GM23338 (cell line): ENCODE measurements at regions not wholly inside any gene's neighbourhood (a gene's known extent, or its start where the extent isn't known, plus 50 kb on each side); places are given as distances from the start of the nearest gene placed in this dataset.

Source experiments
- ATAC-seq: fragments of 200-7000 bp; cut with Tn5 transposase; 3 replicates; pipeline ENCODE4 v1.9.1; 2020
- DNase-seq: peaks from one replicate; pipeline ENCODE4 v3.0.0-alpha.2; 2015; ENCODE audit warnings: low spot score
- H2AFZ ChIP-seq: fragments of 200-600 bp; sonication (generic); 2 replicates; pipeline ENCODE4 v1.8.0; 2016; ENCODE audit warnings: antibody characterized with exemption, mild to moderate bottlenecking, moderate library complexity
- H3F3A ChIP-seq: fragments of 200-600 bp; sonication (generic); replicated peaks from 2 replicates; pipeline ENCODE4 v1.8.0; 2017; ENCODE audit warnings: antibody characterized with exemption, mixed run types, low read depth
- H3K27ac ChIP-seq: fragments of 200-600 bp; sonication (generic); 2 replicates; pipeline ENCODE4 v1.6.1; 2016; ENCODE audit warnings: low read depth
- H3K27me3 ChIP-seq: fragments of 200-600 bp; sonication (generic); 2 replicates; pipeline ENCODE4 v1.8.0; 2016; ENCODE audit warnings: mild to moderate bottlenecking, mixed run types, moderate library complexity; ENCODE audit not compliant: insufficient read depth
- H3K36me3 ChIP-seq: fragments of 200-600 bp; sonication (generic); 2 replicates; pipeline ENCODE4 v1.8.0; 2016; ENCODE audit warnings: mild to moderate bottlenecking; ENCODE audit not compliant: insufficient read depth
- H3K4me1 ChIP-seq: fragments of 200-600 bp; sonication (generic); 2 replicates; pipeline ENCODE4 v1.8.0; 2016; ENCODE audit warnings: mild to moderate bottlenecking, moderate library complexity; ENCODE audit not compliant: insufficient read depth
- H3K4me2 ChIP-seq: fragments of 200-600 bp; sonication (generic); 2 replicates; pipeline ENCODE4 v1.7.1; 2017; ENCODE audit warnings: mixed run types
- H3K4me3 ChIP-seq: fragments of 200-600 bp; sonication (generic); 2 replicates; pipeline ENCODE4 v1.6.1; 2016; ENCODE audit warnings: mixed run types
- H3K79me2 ChIP-seq: fragments of 200-600 bp; sonication (generic); replicated peaks from 2 replicates; pipeline ENCODE4 v1.8.0; 2017; ENCODE audit warnings: mild to moderate bottlenecking; ENCODE audit not compliant: insufficient read depth
- H3K9me2 ChIP-seq: fragments of 200-600 bp; sonication (generic); 2 replicates; pipeline ENCODE4 v1.8.0; 2017; ENCODE audit not compliant: insufficient read depth
- H4K20me1 ChIP-seq: fragments of 200-600 bp; sonication (generic); replicated peaks from 2 replicates; pipeline ENCODE4 v1.8.0; 2017; ENCODE audit warnings: mild to moderate bottlenecking; ENCODE audit not compliant: insufficient read depth
- H3K27ac Mint-ChIP-seq: 2 replicates; pipeline ENCODE4 v1.8.0; 2020; ENCODE audit warnings: inconsistent platforms, mild to moderate bottlenecking, moderate library complexity, mixed read lengths
- H3K27me3 Mint-ChIP-seq: 3 replicates; pipeline ENCODE4 v1.8.0; 2022; ENCODE audit warnings: low read depth, mild to moderate bottlenecking, moderate library complexity, mixed read lengths, inconsistent platforms; ENCODE audit not compliant: insufficient read depth, poor library complexity
- H3K36me3 Mint-ChIP-seq: 3 replicates; pipeline ENCODE4 v1.8.0; 2021; ENCODE audit warnings: low read depth, mild to moderate bottlenecking, inconsistent platforms, moderate library complexity, mixed read lengths
- H3K4me1 Mint-ChIP-seq: 3 replicates; pipeline ENCODE4 v1.8.0; 2020; ENCODE audit warnings: mild to moderate bottlenecking, inconsistent platforms, mixed read lengths
- H3K4me3 Mint-ChIP-seq: 3 replicates; pipeline ENCODE4 v1.8.0; 2021; ENCODE audit warnings: moderate library complexity, mild to moderate bottlenecking, inconsistent platforms, mixed read lengths
- H3K9me3 Mint-ChIP-seq: 3 replicates; pipeline ENCODE4 v1.8.0; 2020; ENCODE audit warnings: moderate library complexity, mild to moderate bottlenecking, inconsistent platforms, mixed read lengths
- CREB1 ChIP-seq: fragments of 250-450 bp; sonication (Bioruptor Pico); IDR thresholded peaks from 2 replicates; pipeline ENCODE4 v1.5.0; 2020; ENCODE audit warnings: low read depth, mild to moderate bottlenecking, moderate library complexity
- ETS1 ChIP-seq: IDR thresholded peaks from 2 replicates; pipeline ENCODE4 v1.6.1; 2016; ENCODE audit warnings: antibody characterized with exemption
- EZH2 ChIP-seq: fragments of 200-600 bp; sonication (generic); IDR thresholded peaks from one replicate; pipeline ENCODE4 v1.8.0; 2017; ENCODE audit warnings: antibody characterized with exemption, mild to moderate bottlenecking, low read depth; ENCODE audit not compliant: unreplicated experiment
- EZH2phosphoT487 ChIP-seq: fragments of 200-600 bp; sonication (generic); IDR thresholded peaks from one replicate; pipeline ENCODE4 v1.8.1; 2018; ENCODE audit warnings: antibody characterized with exemption; ENCODE audit not compliant: unreplicated experiment
- JUNB ChIP-seq: IDR thresholded peaks from one replicate; pipeline ENCODE4 v1.6.1; 2016; ENCODE audit warnings: antibody characterized with exemption; ENCODE audit not compliant: unreplicated experiment
- NANOG ChIP-seq: IDR thresholded peaks from 2 replicates; pipeline ENCODE4 v1.6.1; 2016; ENCODE audit warnings: antibody characterized with exemption, borderline replicate concordance
- POLR2AphosphoS5 ChIP-seq: IDR thresholded peaks from 2 replicates; pipeline ENCODE4 v1.6.1; 2016; ENCODE audit warnings: antibody characterized with exemption, low read depth
- STAT1 ChIP-seq: IDR thresholded peaks from one replicate; pipeline ENCODE4 v1.6.1; 2016; ENCODE audit warnings: antibody characterized with exemption; ENCODE audit not compliant: unreplicated experiment
- ZNF114 ChIP-seq: fragments of 250-450 bp; sonication (Bioruptor Pico); IDR thresholded peaks from 2 replicates; pipeline ENCODE4 v1.5.0; 2020; ENCODE audit warnings: mild to moderate bottlenecking, moderate library complexity
- ZNF331 ChIP-seq: fragments of 250-450 bp; sonication (Bioruptor Pico); IDR thresholded peaks from 2 replicates; pipeline ENCODE4 v1.5.0; 2020; ENCODE audit warnings: low read depth, mild to moderate bottlenecking, moderate library complexity
- ZNF462 ChIP-seq: fragments of 250-450 bp; sonication (Bioruptor Pico); IDR thresholded peaks from 2 replicates; pipeline ENCODE4 v1.5.0; 2020; ENCODE audit warnings: mild to moderate bottlenecking, moderate library complexity
- TF ChIP-seq, protein P1 (sequence below), 2 experiments: fragments of 200-600 bp in 1 of 2; sonication (generic) in 1 of 2; conservative IDR thresholded peaks; 2 replicates each; pipeline versions ENCODE4 v1.5.1 to v1.6.1; 2016 to 2017; ENCODE audit warnings: antibody characterized with exemption in 2 of 2, low read depth in 2 of 2, mild to moderate bottlenecking in 2 of 2, moderate library complexity in 1 of 2

DNA sequence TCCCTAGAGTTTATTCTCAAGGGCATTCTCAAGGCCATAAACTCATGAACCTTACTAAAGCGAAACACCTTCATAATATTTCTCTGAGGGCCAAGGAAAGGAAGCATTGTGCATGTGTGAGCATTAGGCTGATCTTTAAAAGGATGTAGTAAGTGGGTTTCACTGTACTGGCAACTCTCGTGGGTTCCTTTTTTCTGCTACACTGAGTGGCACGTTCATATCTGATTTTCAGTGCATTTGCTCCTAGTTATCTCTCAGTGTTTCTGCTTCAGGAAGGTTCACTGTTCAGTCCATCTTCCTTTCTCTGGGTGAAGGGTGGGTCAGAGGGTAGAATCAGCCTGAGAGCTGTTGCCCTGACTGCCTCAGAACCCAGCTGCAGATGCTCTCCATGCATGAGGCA, 192.8 kb upstream of the ADGRL2 start:
- Histone ChIP-seq H3K27me3 (peaks cover 3% of the 10 kb centered on the region; the same call in 1 of the 2 replicates), H3K4me3 (no peak overlapping the region), H3F3A (no peaks in the 10 kb centered on the region), H4K20me1 (no peaks in the 10 kb centered on the region), H3K27ac (no peak overlapping the region), H3K4me1 (peaks cover 11% of the 10 kb centered on the region; the same call in 1 of the 2 replicates), H3K4me2 (no peak overlapping the region), H3K79me2 (no peaks in the 10 kb centered on the region), H3K36me3 (no peaks in the 10 kb centered on the region), H3K9me2 (0 out of 2 replicates have a peak, but pooled peaks cover 10% of the 10 kb centered on the region), H2AFZ (no peak overlapping the region; the same call in 1 of the 2 replicates)
- DNase-seq (no peak), ATAC-seq (no peak)
- Mint-ChIP-seq H3K9me3 (peaks cover 5% of the 10 kb centered on the region; the same call in 1 of the 3 replicates), H3K4me3 (no peak overlapping the region), H3K36me3 (0 out of 3 replicates have a peak, but pooled peaks cover 3% of the 10 kb centered on the region), H3K27me3 (peaks cover 10% of the 10 kb centered on the region), H3K27ac (no peak overlapping the region), H3K4me1 (peaks cover 26% of the 10 kb centered on the region)
- TF ChIP-seq ZNF331 (CRISPR knock-in tag) (no peak), JUNB (no peak), STAT1 (no peak), POLR2AphosphoS5 (no peak)

DNA sequence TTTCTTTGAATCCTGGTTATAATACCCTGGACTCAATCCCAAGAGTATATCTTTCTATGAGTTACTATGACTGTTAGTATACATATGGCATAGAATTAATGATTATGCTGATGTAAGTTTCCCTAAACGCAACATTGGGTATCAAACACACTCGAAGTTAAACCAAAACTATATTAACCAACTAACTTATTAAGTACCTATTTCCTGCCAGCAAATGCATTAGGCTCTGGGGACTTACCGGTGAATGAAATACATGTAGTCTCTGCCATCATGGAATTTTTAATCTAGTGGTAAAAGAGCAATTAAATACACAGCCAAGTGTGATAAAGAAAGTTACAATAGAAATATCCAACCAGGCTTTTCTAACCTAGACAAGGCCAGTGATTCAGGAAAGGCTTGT, 193.6 kb upstream of the ADGRL2 start:
- peaks cover 10% of the 10 kb centered on the region for H3K27me3 Mint-ChIP-seq
- Histone ChIP-seq H3K4me3 (no peak overlapping the region), H3K4me1 (peaks cover 11% of the 10 kb centered on the region; the same call in 1 of the 2 replicates), H3K27me3 (peaks cover 3% of the 10 kb centered on the region; the same call in 1 of the 2 replicates), H3K27ac (no peak overlapping the region), H3F3A (no peaks in the 10 kb centered on the region), H3K9me2 (0 out of 2 replicates have a peak, but pooled peaks cover 6% of the 10 kb centered on the region), H2AFZ (no peak overlapping the region), H3K36me3 (no peaks in the 10 kb centered on the region), H4K20me1 (no peaks in the 10 kb centered on the region), H3K79me2 (no peaks in the 10 kb centered on the region), H3K4me2 (no peak overlapping the region)
- no peak overlapping the region for H3K4me3 Mint-ChIP-seq
- H3K36me3 Mint-ChIP-seq = 0 out of 3 replicates have a peak, but pooled peaks cover 3% of the 10 kb centered on the region
- peaks cover 22% of the 10 kb centered on the region for H3K4me1 Mint-ChIP-seq
- ATAC-seq = no peak
- peaks cover 4% of the 10 kb centered on the region; the same call in 1 of the 3 replicates for H3K9me3 Mint-ChIP-seq
- no peak for DNase-seq
- H3K27ac Mint-ChIP-seq = no peak overlapping the region
- TF ChIP-seq ZNF331 (CRISPR knock-in tag) (no peak), NANOG (no peak), STAT1 (no peak), JUNB (no peak), ETS1 (no peak), EZH2 (no peak), POLR2AphosphoS5 (no peak), ZNF462 (CRISPR knock-in tag) (no peak), ZNF114 (CRISPR knock-in tag) (no peak), EZH2phosphoT487 (no peak), CREB1 (no peak)
- TF ChIP-seq, protein P1, sequence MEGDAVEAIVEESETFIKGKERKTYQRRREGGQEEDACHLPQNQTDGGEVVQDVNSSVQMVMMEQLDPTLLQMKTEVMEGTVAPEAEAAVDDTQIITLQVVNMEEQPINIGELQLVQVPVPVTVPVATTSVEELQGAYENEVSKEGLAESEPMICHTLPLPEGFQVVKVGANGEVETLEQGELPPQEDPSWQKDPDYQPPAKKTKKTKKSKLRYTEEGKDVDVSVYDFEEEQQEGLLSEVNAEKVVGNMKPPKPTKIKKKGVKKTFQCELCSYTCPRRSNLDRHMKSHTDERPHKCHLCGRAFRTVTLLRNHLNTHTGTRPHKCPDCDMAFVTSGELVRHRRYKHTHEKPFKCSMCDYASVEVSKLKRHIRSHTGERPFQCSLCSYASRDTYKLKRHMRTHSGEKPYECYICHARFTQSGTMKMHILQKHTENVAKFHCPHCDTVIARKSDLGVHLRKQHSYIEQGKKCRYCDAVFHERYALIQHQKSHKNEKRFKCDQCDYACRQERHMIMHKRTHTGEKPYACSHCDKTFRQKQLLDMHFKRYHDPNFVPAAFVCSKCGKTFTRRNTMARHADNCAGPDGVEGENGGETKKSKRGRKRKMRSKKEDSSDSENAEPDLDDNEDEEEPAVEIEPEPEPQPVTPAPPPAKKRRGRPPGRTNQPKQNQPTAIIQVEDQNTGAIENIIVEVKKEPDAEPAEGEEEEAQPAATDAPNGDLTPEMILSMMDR (conservative IDR thresholded peaks at IDR 0.05; ENCODE audit: low read depth in 2 of 2) = no peak
